Smooth muscle cell (in vitro differentiated cells): ENCODE measurements at regions not wholly inside any gene's neighbourhood (a gene's known extent, or its start where the extent isn't known, plus 50 kb on each side); places are given as distances from the start of the nearest gene placed in this dataset.

ENCODE experiments used
- DNase-seq: peaks from one replicate; lab custom pipeline; 2025; ENCODE audit not compliant: unreplicated experiment; lab: John Stamatoyannopoulos, UW
- H2AFZ ChIP-seq: fragments of 200-600 bp; sonication (generic); 2 replicates; pipeline ENCODE4 v1.6.0; 2016; ENCODE audit warnings: antibody characterized with exemption, low read depth, mild to moderate bottlenecking
- H3F3A ChIP-seq: fragments of 200-600 bp; sonication (generic); 2 replicates; pipeline ENCODE4 v1.6.0; 2017; ENCODE audit warnings: antibody characterized with exemption, low read depth
- H3K27ac ChIP-seq: fragments of 200-600 bp; sonication (generic); 2 replicates; pipeline ENCODE4 v1.5.1; 2016; ENCODE audit warnings: low read depth, mild to moderate bottlenecking
- H3K27me3 ChIP-seq: fragments of 200-600 bp; sonication (generic); 2 replicates; pipeline ENCODE4 v1.6.1; 2016; ENCODE audit warnings: low read depth, mild to moderate bottlenecking
- H3K36me3 ChIP-seq: fragments of 200-600 bp; sonication (generic); 2 replicates; pipeline ENCODE4 v1.5.1; 2016; ENCODE audit warnings: low read depth
- H3K4me1 ChIP-seq: fragments of 200-600 bp; sonication (generic); 2 replicates; pipeline ENCODE4 v1.5.1; 2016; ENCODE audit warnings: low read depth
- H3K4me2 ChIP-seq: fragments of 200-600 bp; sonication (generic); 2 replicates; pipeline ENCODE4 v1.6.0; 2016; ENCODE audit warnings: mild to moderate bottlenecking
- H3K4me3 ChIP-seq: fragments of 200-600 bp; sonication (generic); 2 replicates; pipeline ENCODE4 v1.5.1; 2016; ENCODE audit warnings: mild to moderate bottlenecking
- H3K79me2 ChIP-seq: fragments of 200-600 bp; sonication (generic); 2 replicates; pipeline ENCODE4 v1.6.0; 2016; ENCODE audit warnings: low read depth, mild to moderate bottlenecking
- H3K9ac ChIP-seq: fragments of 200-600 bp; sonication (generic); 2 replicates; pipeline ENCODE4 v1.6.0; 2016; ENCODE audit warnings: low read depth
- H3K9me3 ChIP-seq: fragments of 200-600 bp; sonication (generic); replicated peaks from 2 replicates; pipeline ENCODE4 v1.5.1; 2016; ENCODE audit warnings: low read depth
- H4K20me1 ChIP-seq: fragments of 200-600 bp; sonication (generic); 2 replicates; pipeline ENCODE4 v1.6.0; 2016; ENCODE audit warnings: low read depth
- CTCF ChIP-seq: fragments of 200-600 bp; sonication (generic); IDR thresholded peaks from 2 replicates; pipeline ENCODE4 v1.5.1; 2017; ENCODE audit warnings: borderline replicate concordance, mild to moderate bottlenecking, antibody characterized with exemption; ENCODE audit not compliant: insufficient read depth, poor library complexity, severe bottlenecking
- WGBS: methylation state at CpG from one replicate; pipeline ENCODE4 v1.1.7; 2016; ENCODE audit warnings: low lambda C conversion rate; 5-methylcytosine and 5-hydroxymethylcytosine counted together

- no peak for TF ChIP-seq CTCF
- Histone ChIP-seq H3K9me3 (no peaks in the 10 kb centered on the region), H3K27ac (no peak overlapping the region), H3K9ac (no peak overlapping the region), H2AFZ (no peak overlapping the region), H3K4me3 (no peak overlapping the region), H3F3A (no peaks in the 10 kb centered on the region), H3K36me3 (no peaks in the 10 kb centered on the region), H3K79me2 (no peaks in the 10 kb centered on the region), H4K20me1 (no peaks in the 10 kb centered on the region), H3K4me2 (no peak overlapping the region), H3K4me1 (peaks cover 3% of the 10 kb centered on the region), H3K27me3 (peaks cover 5% of the 10 kb centered on the region)
- DNase-seq, result no peak
- 90% methylated on average over 2 of the region's 2 CpGs for WGBS
Observed at GRCh38 chr2:175732531-175732930, 269.5 kb downstream of the LNPK start.

GRCh38 chr2:175730050-175730449 is 272.0 kb downstream of the LNPK start:
- Histone ChIP-seq H3K79me2 (no peaks in the 10 kb centered on the region), H3K4me3 (no peak overlapping the region), H2AFZ (no peak overlapping the region), H4K20me1 (no peaks in the 10 kb centered on the region), H3F3A (no peaks in the 10 kb centered on the region), H3K9me3 (no peaks in the 10 kb centered on the region), H3K36me3 (no peaks in the 10 kb centered on the region), H3K9ac (no peak overlapping the region), H3K4me2 (no peak overlapping the region), H3K27ac (no peak overlapping the region), H3K4me1 (peaks cover 3% of the 10 kb centered on the region), H3K27me3 (peaks cover 1% of the 10 kb centered on the region)
- no peak for TF ChIP-seq CTCF
- WGBS, result 86% methylated on average over 4 of the region's 4 CpGs
- no peak for DNase-seq

DNA sequence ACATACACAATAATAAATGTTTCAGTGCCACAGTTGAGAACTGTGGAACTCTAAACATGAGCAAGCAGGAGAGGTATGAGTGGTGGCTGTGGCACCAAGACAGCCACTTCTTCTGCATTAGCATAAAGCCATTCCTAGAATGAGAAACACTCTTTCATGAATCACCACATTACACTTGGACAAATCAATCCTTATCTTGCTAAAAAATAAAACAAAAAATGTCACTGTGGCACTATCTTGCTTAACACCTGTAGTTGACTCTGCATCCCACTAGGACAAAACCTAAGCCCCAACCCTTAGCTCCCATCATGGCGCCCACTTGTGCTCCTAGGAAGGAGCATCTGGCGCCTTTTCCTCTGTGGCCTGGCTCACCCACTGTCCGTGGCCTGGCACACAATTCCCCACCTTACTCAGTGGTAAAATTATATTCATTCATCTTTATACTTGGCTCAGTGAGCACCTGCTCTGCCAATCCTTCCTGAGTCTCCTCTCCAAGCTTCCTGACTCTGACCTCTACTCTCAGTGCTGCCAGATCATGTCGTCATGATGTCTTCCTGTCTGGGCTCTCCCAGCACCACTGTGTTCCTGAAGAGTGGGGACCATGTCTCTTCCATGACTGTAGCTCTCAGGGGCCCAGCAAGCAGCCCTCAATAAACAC is 272.9 kb downstream of the LNPK start:
- no peak overlapping the region for H3K27ac ChIP-seq
- H3K79me2 ChIP-seq, result no peaks in the 10 kb centered on the region
- H3F3A ChIP-seq, result no peaks in the 10 kb centered on the region
- H3K4me2 ChIP-seq, result no peak overlapping the region
- TF ChIP-seq CTCF, result no peak
- H4K20me1 ChIP-seq, result no peaks in the 10 kb centered on the region
- WGBS, result 96% methylated on average over 4 of the region's 4 CpGs
- H2AFZ ChIP-seq, result no peak overlapping the region
- H3K36me3 ChIP-seq, result no peaks in the 10 kb centered on the region
- no peak overlapping the region for H3K4me3 ChIP-seq
- no peaks in the 10 kb centered on the region for H3K9me3 ChIP-seq
- DNase-seq, result no peak
- no peaks in the 10 kb centered on the region for H3K4me1 ChIP-seq
- no peaks in the 10 kb centered on the region for H3K27me3 ChIP-seq
- H3K9ac ChIP-seq, result no peak overlapping the region

DNA sequence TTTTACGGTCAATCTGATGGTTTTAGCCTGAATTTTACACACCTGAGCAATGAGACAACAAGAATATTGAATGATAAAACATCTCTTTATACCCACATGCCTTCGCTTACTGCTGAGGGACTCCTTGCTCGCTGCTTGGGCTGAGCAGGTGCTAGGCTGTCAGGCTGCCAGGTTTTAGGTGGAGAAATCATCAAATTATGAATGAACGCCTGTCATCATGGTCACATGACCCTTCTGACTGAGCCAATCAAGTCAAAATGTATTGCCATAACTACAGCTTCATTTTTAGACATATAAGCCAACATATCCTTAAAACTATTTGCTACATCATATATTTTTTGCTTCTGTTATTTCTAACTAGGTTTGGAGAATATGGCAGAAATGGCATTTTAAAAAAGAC is 274.0 kb downstream of the LNPK start:
- 94% methylated on average over 4 of the region's 4 CpGs for WGBS
- no peak for DNase-seq

More for the DNA sequence above, 274.0 kb downstream of the LNPK start:
- H4K20me1 ChIP-seq, result no peaks in the 10 kb centered on the region
- no peak overlapping the region for H2AFZ ChIP-seq
- no peaks in the 10 kb centered on the region for H3K36me3 ChIP-seq
- H3K4me2 ChIP-seq, result no peak overlapping the region
- H3K9me3 ChIP-seq, result peaks cover 3% of the 10 kb centered on the region
- H3K4me3 ChIP-seq, result no peak overlapping the region
- no peaks in the 10 kb centered on the region for H3K4me1 ChIP-seq
- H3K9ac ChIP-seq, result no peak overlapping the region
- H3K27me3 ChIP-seq, result no peaks in the 10 kb centered on the region
- TF ChIP-seq CTCF, result no peak
- H3K27ac ChIP-seq, result no peak overlapping the region
- H3F3A ChIP-seq, result no peaks in the 10 kb centered on the region
- H3K79me2 ChIP-seq, result no peaks in the 10 kb centered on the region
